Activated T-cell treated with anti-CD3 and anti-CD28 coated beads, Interleukin-2, amount 50 U/mL, for 4 hours (primary cell): ENCODE measurements at regions not wholly inside any gene's neighbourhood (a gene's known extent, or its start where the extent isn't known, plus 50 kb on each side); places are given as distances from the start of the nearest gene placed in this dataset.

Source experiments
- ATAC-seq, 2 donors: fragments of 200-7000 bp; cut with Tn5 transposase; one replicate each; pipeline ENCODE4 v1.10.0; 2021
- DNase-seq: peaks from one replicate; pipeline ENCODE4 v3.0.0-alpha.2; 2020
- H3K27me3 Mint-ChIP-seq: one replicate; pipeline ENCODE4 v1.8.0; 2021; ENCODE audit warnings: low read depth, mixed read lengths
- H3K36me3 Mint-ChIP-seq: one replicate; pipeline ENCODE4 v1.8.0; 2022; ENCODE audit warnings: mixed read lengths; ENCODE audit not compliant: insufficient read depth
- H3K4me1 Mint-ChIP-seq: one replicate; pipeline ENCODE4 v1.8.0; 2021; ENCODE audit warnings: low read depth, mixed read lengths
- H3K4me3 Mint-ChIP-seq: one replicate; pipeline ENCODE4 v1.8.0; 2021; ENCODE audit warnings: mild to moderate bottlenecking, moderate library complexity, mixed read lengths
- H3K9me3 Mint-ChIP-seq: one replicate; pipeline ENCODE4 v1.8.0; 2021; ENCODE audit warnings: mixed read lengths

DNA sequence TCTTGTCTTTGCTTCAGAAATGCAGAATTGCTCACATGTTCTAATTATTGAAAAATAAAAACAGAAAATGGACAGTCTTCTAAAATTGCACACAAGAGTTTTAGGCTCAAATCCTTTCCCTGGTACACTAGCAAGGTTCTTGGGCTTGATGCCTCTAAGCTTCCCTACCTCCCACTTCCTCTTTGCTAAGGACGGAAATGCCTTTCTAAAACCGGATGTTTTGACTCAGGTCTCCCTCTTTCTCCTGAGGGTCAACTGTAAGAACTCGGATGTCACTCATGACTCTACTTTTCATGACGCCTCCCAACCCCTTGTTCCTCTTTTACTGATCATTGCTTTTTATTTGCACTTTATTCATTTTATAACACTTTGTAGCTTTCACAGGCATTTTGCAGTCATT is 613.5 kb downstream of the C6orf118 start:
- H3K9me3 Mint-ChIP-seq, result peaks cover 10% of the 10 kb centered on the region
- no peak for ATAC-seq
- no peak overlapping the region for H3K4me3 Mint-ChIP-seq
- H3K36me3 Mint-ChIP-seq, result no peaks in the 10 kb centered on the region
- no peaks in the 10 kb centered on the region for H3K4me1 Mint-ChIP-seq
- no peaks in the 10 kb centered on the region for H3K27me3 Mint-ChIP-seq
- DNase-seq, result no peak

GRCh38 chr6:164694386-164694785 is 615.0 kb downstream of the C6orf118 start:
- DNase-seq, result no peak
- Mint-ChIP-seq H3K27me3 (no peaks in the 10 kb centered on the region), H3K4me3 (no peak overlapping the region), H3K4me1 (no peaks in the 10 kb centered on the region), H3K36me3 (no peaks in the 10 kb centered on the region), H3K9me3 (peaks cover 5% of the 10 kb centered on the region)
- no peak for ATAC-seq

GRCh38 chr6:164693944-164694343 is 615.5 kb downstream of the C6orf118 start:
- Mint-ChIP-seq H3K4me3 (no peak overlapping the region), H3K27me3 (no peaks in the 10 kb centered on the region), H3K4me1 (no peaks in the 10 kb centered on the region), H3K9me3 (peaks cover 5% of the 10 kb centered on the region), H3K36me3 (no peaks in the 10 kb centered on the region)
- ATAC-seq (no peak), DNase-seq (no peak)

DNA sequence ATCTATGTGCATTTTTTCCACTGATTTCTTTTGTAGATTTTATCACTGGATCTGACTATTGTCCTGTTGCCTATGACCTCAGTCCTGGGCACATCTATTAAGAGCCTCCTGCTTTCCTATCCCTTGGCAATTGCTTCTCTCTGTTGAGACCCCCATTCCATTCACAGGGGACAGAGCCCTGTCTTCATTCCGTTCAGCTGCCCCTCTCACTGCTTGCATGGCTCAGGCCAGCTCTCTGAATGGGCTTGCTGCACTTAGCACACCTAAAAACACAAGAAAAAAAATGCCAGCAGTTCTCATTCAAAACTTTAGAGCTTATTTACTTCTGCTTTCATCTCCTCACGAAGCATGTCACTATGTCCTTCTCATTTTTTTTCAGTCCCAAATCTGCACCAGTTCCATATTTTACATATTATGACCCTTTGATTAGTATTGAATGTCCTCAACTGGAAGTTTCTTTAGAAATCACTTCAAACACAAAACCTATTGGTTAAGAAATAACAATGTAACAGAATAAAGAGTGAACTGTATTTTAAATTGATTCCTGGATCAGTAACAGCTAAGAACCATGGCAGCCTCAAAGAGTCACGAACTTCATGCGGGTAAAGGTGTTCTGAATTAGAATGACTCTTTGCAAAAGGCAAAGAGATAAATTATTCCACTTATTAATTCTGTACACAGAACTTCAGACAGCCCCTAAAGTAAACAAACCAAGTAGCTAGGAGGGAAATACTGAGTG is 616.5 kb downstream of the C6orf118 start:
- DNase-seq (no peak), ATAC-seq (no peak)
- Mint-ChIP-seq H3K4me3 (no peak overlapping the region), H3K9me3 (peaks cover 5% of the 10 kb centered on the region), H3K4me1 (no peaks in the 10 kb centered on the region), H3K27me3 (no peaks in the 10 kb centered on the region), H3K36me3 (no peaks in the 10 kb centered on the region)

- H3K4me1 Mint-ChIP-seq, result no peaks in the 10 kb centered on the region
- no peaks in the 10 kb centered on the region for H3K36me3 Mint-ChIP-seq
- no peak for ATAC-seq
- H3K27me3 Mint-ChIP-seq, result no peaks in the 10 kb centered on the region
- DNase-seq, result no peak
- no peaks in the 10 kb centered on the region for H3K9me3 Mint-ChIP-seq
- no peak overlapping the region for H3K4me3 Mint-ChIP-seq
Observed at GRCh38 chr6:164690702-164691500, 618.5 kb downstream of the C6orf118 start.

- H3K27me3 Mint-ChIP-seq, result no peaks in the 10 kb centered on the region
- no peaks in the 10 kb centered on the region for H3K36me3 Mint-ChIP-seq
- H3K9me3 Mint-ChIP-seq, result no peaks in the 10 kb centered on the region
- DNase-seq, result no peak
- H3K4me1 Mint-ChIP-seq, result no peaks in the 10 kb centered on the region
- H3K4me3 Mint-ChIP-seq, result no peak overlapping the region
- ATAC-seq, result no peak
Observed at GRCh38 chr6:164690241-164690640, 619.2 kb downstream of the C6orf118 start.

DNA sequence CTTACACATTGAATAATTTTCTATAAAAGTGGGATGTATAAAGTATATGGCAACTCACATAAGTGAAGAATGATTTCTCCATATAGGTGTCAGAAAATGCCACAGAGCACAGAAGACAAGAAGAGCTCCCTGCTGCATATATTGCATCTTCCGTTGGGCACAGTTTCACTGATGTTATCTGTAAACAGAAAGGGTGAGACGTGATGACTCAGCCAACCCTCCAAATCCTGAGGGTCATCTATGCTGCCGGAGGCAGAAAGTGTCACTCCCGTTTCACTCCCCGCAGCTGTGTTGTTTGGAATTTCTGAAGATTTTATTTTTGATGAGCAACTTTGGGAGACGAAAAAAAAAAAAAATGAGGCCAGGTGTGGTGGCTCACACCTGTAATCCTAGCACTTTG is 644.1 kb downstream of the C6orf118 start:
- H3K27me3 Mint-ChIP-seq, result no peaks in the 10 kb centered on the region
- no peak overlapping the region for H3K4me3 Mint-ChIP-seq
- H3K4me1 Mint-ChIP-seq, result no peaks in the 10 kb centered on the region
- peaks cover 4% of the 10 kb centered on the region for H3K9me3 Mint-ChIP-seq
- no peaks in the 10 kb centered on the region for H3K36me3 Mint-ChIP-seq
- DNase-seq, result no peak
- ATAC-seq, result no peak

DNA sequence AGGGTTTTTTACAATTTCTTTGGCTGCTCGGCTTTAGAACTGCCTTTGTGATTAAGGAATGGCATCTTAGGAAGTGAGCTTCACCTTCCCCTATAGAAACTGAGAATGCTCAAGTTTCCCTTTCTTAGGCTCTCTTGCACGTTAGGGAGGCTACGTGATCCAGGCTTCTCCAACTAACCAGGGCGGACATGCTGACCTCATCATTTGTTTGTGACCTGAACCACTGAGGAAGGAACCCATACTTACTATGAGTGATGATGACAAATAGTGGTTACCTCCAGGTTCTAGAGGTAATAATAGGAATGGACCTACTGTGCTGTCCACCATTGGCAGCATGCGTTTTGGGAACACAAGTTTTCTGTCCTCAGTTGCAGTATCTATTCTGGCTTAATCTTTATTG is 645.8 kb downstream of the C6orf118 start:
- H3K4me3 Mint-ChIP-seq, result no peak overlapping the region
- no peaks in the 10 kb centered on the region for H3K27me3 Mint-ChIP-seq
- ATAC-seq (no peak), DNase-seq (no peak)
- H3K4me1 Mint-ChIP-seq, result no peaks in the 10 kb centered on the region
- H3K9me3 Mint-ChIP-seq, result peaks cover 3% of the 10 kb centered on the region
- no peaks in the 10 kb centered on the region for H3K36me3 Mint-ChIP-seq

- no peak for ATAC-seq
- Mint-ChIP-seq H3K4me1 (no peaks in the 10 kb centered on the region), H3K9me3 (no peaks in the 10 kb centered on the region), H3K4me3 (no peak overlapping the region), H3K27me3 (no peaks in the 10 kb centered on the region), H3K36me3 (no peaks in the 10 kb centered on the region)
- no peak for DNase-seq
Observed at GRCh38 chr6:164661716-164662115, 647.7 kb downstream of the C6orf118 start.

DNA sequence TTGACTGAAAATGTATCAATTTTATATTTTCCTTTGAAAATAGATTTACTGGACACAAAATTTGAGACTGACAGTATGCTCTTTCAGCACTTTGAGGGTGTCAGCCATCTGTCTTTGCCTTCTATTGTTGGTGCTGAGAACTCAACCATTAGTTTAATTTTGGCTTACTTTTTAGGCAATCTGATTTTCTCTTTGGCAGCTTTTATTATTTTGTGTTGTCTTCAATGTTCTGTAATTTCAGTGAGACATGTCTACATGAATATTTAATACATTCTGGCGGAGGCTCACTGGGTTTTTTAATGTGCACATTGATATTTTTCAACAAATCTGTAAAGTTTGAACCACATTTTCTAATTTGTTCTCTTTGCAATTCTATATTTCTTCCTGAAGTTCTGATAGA is 648.6 kb downstream of the C6orf118 start:
- Mint-ChIP-seq H3K4me3 (no peak overlapping the region), H3K36me3 (no peaks in the 10 kb centered on the region), H3K27me3 (no peaks in the 10 kb centered on the region), H3K4me1 (no peaks in the 10 kb centered on the region), H3K9me3 (peaks cover 7% of the 10 kb centered on the region)
- no peak for ATAC-seq
- no peak for DNase-seq

- H3K36me3 Mint-ChIP-seq, result no peaks in the 10 kb centered on the region
- no peak for ATAC-seq
Observed at GRCh38 chr6:164640956-164641355, 668.4 kb downstream of the C6orf118 start.

DNA sequence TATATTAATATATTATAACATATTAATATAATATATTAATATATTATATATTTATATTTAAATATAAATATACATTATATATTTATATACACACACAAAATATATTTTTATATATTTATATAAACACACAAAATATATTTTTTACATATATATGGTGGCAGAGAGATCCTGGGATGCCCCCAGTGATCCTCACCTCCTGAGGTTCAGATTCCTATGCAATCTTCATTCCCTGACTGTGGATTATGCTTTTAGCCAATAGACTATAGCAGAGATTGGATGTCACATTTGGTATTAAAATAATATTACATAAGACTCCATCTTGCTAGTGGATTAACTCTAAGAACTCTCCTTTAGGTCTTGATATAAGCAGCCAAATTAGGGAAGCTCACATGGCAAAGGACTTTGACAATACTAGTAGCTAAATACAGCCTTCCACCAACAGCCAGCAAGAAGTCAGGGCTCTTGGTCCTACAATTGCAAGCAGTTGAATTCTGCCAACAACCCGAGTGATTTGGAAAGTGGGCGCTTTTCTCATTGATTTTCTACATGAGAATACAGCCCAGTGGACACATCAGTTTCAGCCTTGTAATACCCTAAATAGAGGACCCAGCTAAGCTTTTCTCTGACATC is 681.0 kb downstream of the C6orf118 start:
- Mint-ChIP-seq H3K9me3 (peaks cover 3% of the 10 kb centered on the region), H3K4me3 (no peak overlapping the region), H3K36me3 (no peaks in the 10 kb centered on the region), H3K4me1 (no peaks in the 10 kb centered on the region), H3K27me3 (no peaks in the 10 kb centered on the region)
- ATAC-seq (no peak), DNase-seq (no peak)

More at GRCh38 chr6:164640956-164641355, 668.4 kb downstream of the C6orf118 start:
- Mint-ChIP-seq H3K4me1 (no peaks in the 10 kb centered on the region), H3K9me3 (peaks cover 6% of the 10 kb centered on the region), H3K4me3 (no peak overlapping the region), H3K27me3 (no peaks in the 10 kb centered on the region)
- no peak for DNase-seq

DNA sequence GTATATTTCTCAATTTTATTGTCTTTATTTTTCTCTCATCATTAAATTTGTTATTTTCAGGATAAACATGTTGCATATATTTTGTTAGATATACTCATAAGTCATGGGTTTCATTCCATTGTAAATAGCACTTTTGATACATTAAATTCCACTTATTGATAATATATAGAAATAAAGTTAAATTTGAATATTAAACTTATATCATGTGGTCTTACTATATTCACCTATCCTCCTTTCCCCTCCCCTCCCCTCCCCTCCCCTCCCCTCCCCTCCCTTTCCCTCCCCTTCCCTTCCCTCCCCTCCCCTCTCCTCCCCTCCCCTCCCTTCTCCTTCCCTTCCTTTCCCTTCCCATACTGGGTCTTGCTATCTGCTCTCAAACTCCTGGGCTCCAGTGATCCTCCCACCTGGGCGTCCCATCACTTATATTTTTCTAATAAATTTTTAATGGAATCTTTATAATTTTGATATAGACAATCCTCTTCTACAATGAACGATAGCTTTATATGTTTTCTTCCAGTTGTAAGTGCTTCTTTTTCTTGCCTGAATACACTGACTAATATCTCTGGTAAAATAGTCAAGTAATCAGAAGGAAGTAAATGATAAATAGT is 692.4 kb downstream of the C6orf118 start:
- peaks cover 16% of the 10 kb centered on the region for H3K9me3 Mint-ChIP-seq
- H3K27me3 Mint-ChIP-seq, result no peaks in the 10 kb centered on the region
- no peak for ATAC-seq
- H3K4me1 Mint-ChIP-seq, result no peaks in the 10 kb centered on the region
- no peak overlapping the region for H3K4me3 Mint-ChIP-seq
- no peak for DNase-seq
- no peaks in the 10 kb centered on the region for H3K36me3 Mint-ChIP-seq

GRCh38 chr6:164612751-164613150 is 696.7 kb downstream of the C6orf118 start:
- Mint-ChIP-seq H3K27me3 (no peaks in the 10 kb centered on the region), H3K36me3 (no peaks in the 10 kb centered on the region), H3K4me1 (no peaks in the 10 kb centered on the region), H3K9me3 (peaks cover 23% of the 10 kb centered on the region), H3K4me3 (no peak overlapping the region)
- no peak for DNase-seq
- ATAC-seq, result no peak
